CD14-positive monocyte (primary cell): ENCODE measurements at regions not wholly inside any gene's neighbourhood (a gene's known extent, or its start where the extent isn't known, plus 50 kb on each side); places are given as distances from the start of the nearest gene placed in this dataset.

Experiments
- DNase-seq, 3 donors: peaks; one replicate each; pipeline ENCODE4 v3.0.0-alpha.2; 2011 to 2022
- H2AFZ ChIP-seq: 2 replicates; pipeline ENCODE4 v1.6.0; 2012; ENCODE audit warnings: mild to moderate bottlenecking, low read depth, low read length, inconsistent platforms; ENCODE audit not compliant: insufficient read depth, poor library complexity, severe bottlenecking
- H3K27ac ChIP-seq, 2 donors: 1 replicate in 1 of 2; 2 replicates in 1 of 2; pipeline ENCODE4 v1.5.1; 2012 to 2013; ENCODE audit warnings: low read length in 2 of 2, control low read depth in 1 of 2, inconsistent platforms in 1 of 2, low read depth in 1 of 2, mild to moderate bottlenecking in 1 of 2
- H3K27me3 ChIP-seq, 2 donors: one replicate each; pipeline versions ENCODE4 v1.6.0 to v1.6.1; 2011 to 2013; ENCODE audit warnings: low read length in 2 of 2; ENCODE audit not compliant: control insufficient read depth in 2 of 2, insufficient read depth in 2 of 2
- H3K36me3 ChIP-seq, 2 donors: replicated peaks in 1 of 2; 1 replicate in 1 of 2; 2 replicates in 1 of 2; pipeline versions ENCODE4 v1.5.1 to v1.6.1; 2012 to 2013; ENCODE audit warnings: low read length in 2 of 2, control low read depth in 1 of 2, inconsistent platforms in 1 of 2, mild to moderate bottlenecking in 1 of 2; ENCODE audit not compliant: insufficient read depth in 2 of 2, control insufficient read depth in 1 of 2
- H3K4me1 ChIP-seq, 2 donors: 1 replicate in 1 of 2; 2 replicates in 1 of 2; pipeline versions ENCODE4 v1.5.1 to v1.6.1; 2012 to 2013; ENCODE audit warnings: low read length in 2 of 2, control low read depth in 1 of 2, inconsistent platforms in 1 of 2, mild to moderate bottlenecking in 1 of 2, moderate library complexity in 1 of 2; ENCODE audit not compliant: insufficient read depth in 2 of 2, control insufficient read depth in 1 of 2
- H3K4me2 ChIP-seq: replicated peaks from 2 replicates; pipeline ENCODE3; 2012; ENCODE audit warnings: low read length, moderate library complexity, mild to moderate bottlenecking; ENCODE audit not compliant: poor library complexity, severe bottlenecking; ENCODE audit errors: extremely low read depth
- H3K4me3 ChIP-seq, 3 experiments: fragments of 200-600 bp in 1 of 3; sonication (generic) in 1 of 3; replicated peaks in 1 of 3; 1 replicate in 2 of 3; 2 replicates in 1 of 3; pipeline ENCODE4 v1.5.1; 2011 to 2013; ENCODE audit warnings: low read length in 3 of 3, mild to moderate bottlenecking in 3 of 3, control low read depth in 2 of 3, low read depth in 2 of 3, inconsistent platforms in 1 of 3, moderate library complexity in 1 of 3
- H3K79me2 ChIP-seq: 2 replicates; pipeline ENCODE4 v1.6.0; 2012; ENCODE audit warnings: mild to moderate bottlenecking, control low read depth, inconsistent platforms, low read length, moderate library complexity; ENCODE audit not compliant: insufficient read depth
- H3K9ac ChIP-seq: 2 replicates; pipeline ENCODE4 v1.6.0; 2017; ENCODE audit warnings: low read length, mild to moderate bottlenecking; ENCODE audit not compliant: insufficient read depth, poor library complexity, severe bottlenecking
- H3K9me3 ChIP-seq, 2 donors: replicated peaks in 1 of 2; 1 replicate in 1 of 2; 2 replicates in 1 of 2; pipeline versions ENCODE4 v1.5.1 to v1.6.1; 2012 to 2013; ENCODE audit warnings: low read length in 2 of 2, control low read depth in 1 of 2; ENCODE audit not compliant: control insufficient read depth in 1 of 2, insufficient read depth in 1 of 2
- H4K20me1 ChIP-seq: 2 replicates; pipeline ENCODE4 v1.6.0; 2012; ENCODE audit warnings: mild to moderate bottlenecking, low read length, control low read depth, moderate library complexity; ENCODE audit not compliant: insufficient read depth
- H3K27ac Mint-ChIP-seq, 7 donors: one replicate each; pipeline ENCODE4 v1.8.0; 2020; ENCODE audit warnings: mild to moderate bottlenecking in 7 of 7, mixed read lengths in 7 of 7, moderate library complexity in 6 of 7, inconsistent platforms in 2 of 7
- H3K27me3 Mint-ChIP-seq, 3 donors: one replicate each; pipeline ENCODE4 v1.8.0; 2021 to 2022; ENCODE audit warnings: low read depth in 3 of 3, mild to moderate bottlenecking in 3 of 3, mixed read lengths in 3 of 3, moderate library complexity in 3 of 3, inconsistent platforms in 1 of 3
- H3K36me3 Mint-ChIP-seq, 2 donors: one replicate each; pipeline ENCODE4 v1.8.0; 2020; ENCODE audit warnings: mixed read lengths in 2 of 2, inconsistent platforms in 1 of 2, mild to moderate bottlenecking in 1 of 2
- H3K4me1 Mint-ChIP-seq: one replicate; pipeline ENCODE4 v1.8.0; 2020; ENCODE audit warnings: mild to moderate bottlenecking, mixed read lengths
- H3K4me3 Mint-ChIP-seq, 2 donors: one replicate each; pipeline ENCODE4 v1.8.0; 2020; ENCODE audit warnings: mild to moderate bottlenecking in 2 of 2, mixed read lengths in 2 of 2, moderate library complexity in 1 of 2
- H3K9me3 Mint-ChIP-seq, 7 donors: one replicate each; pipeline ENCODE4 v1.8.0; 2020 to 2022; ENCODE audit warnings: mixed read lengths in 7 of 7, mild to moderate bottlenecking in 6 of 7, moderate library complexity in 6 of 7, inconsistent platforms in 2 of 7
- WGBS: methylation state at CpG from one replicate; pipeline ENCODE4 v1.1.5; 2013; ENCODE audit warnings: missing lambda C conversion rate; ENCODE audit not compliant: insufficient coverage; 5-methylcytosine and 5-hydroxymethylcytosine counted together
- intact Hi-C, 2 donors: fragments of 100-400 bp; cut with micrococcal nuclease; formaldehyde crosslinking; loops; one replicate each; pipeline versions ENCODE4 v1.15.0 to v1.15.1; 2023
- TF ChIP-seq, protein P1 (sequence below): fragments of 200-600 bp; IDR thresholded peaks from one replicate; pipeline ENCODE4 v1.8.0; 2022; ENCODE audit warnings: antibody characterized with exemption, mild to moderate bottlenecking

DNA sequence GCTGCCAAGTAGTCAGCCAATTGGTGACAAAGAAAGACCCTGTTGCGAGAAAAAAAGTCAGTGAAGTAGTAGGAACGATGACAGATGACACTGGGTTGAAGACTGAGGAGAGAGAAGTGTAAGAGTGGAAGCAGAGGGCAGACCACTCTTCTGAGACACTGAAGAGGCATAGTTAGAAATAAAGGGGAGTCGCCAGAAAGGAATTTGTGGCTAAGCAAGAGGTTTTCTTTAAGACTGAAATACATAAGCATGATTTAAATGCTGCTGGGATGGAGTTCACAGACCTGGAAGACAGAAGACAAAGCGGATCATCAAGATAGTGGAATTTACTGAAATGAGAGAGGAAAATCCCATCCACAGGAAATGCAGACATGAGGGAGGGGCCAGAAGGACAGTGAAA is 56.2 kb upstream of the USPL1 start:
- Mint-ChIP-seq H3K27me3 (peaks cover 0 to 2% (median 0%) of the 10 kb centered on the region in 3 donors), H3K4me1 (no peaks in the 10 kb centered on the region), H3K9me3 (peaks cover 0 to 2% (median 0%) of the 10 kb centered on the region in 7 donors), H3K4me3 (no peak overlapping the region), H3K36me3 (no peaks in the 10 kb centered on the region), H3K27ac (no peak overlapping the region)
- H3K79me2 ChIP-seq, result no peaks in the 10 kb centered on the region
- no peak for DNase-seq
- no peak overlapping the region for H2AFZ ChIP-seq
- H3K4me1 ChIP-seq, result no peaks in the 10 kb centered on the region
- no peaks in the 10 kb centered on the region for H3K36me3 ChIP-seq
- 90% methylated on average over 3 of the region's 4 CpGs for WGBS
- no peak overlapping the region for H3K4me2 ChIP-seq
- H3K4me3 ChIP-seq, result no peak overlapping the region
- no peaks in the 10 kb centered on the region for H4K20me1 ChIP-seq
- H3K9me3 ChIP-seq, result no peaks in the 10 kb centered on the region
- intact Hi-C loops, result no loop called here
- H3K27ac ChIP-seq, result no peak overlapping the region
- no peaks in the 10 kb centered on the region for H3K27me3 ChIP-seq
- no peak overlapping the region for H3K9ac ChIP-seq
- TF ChIP-seq, protein P1, sequence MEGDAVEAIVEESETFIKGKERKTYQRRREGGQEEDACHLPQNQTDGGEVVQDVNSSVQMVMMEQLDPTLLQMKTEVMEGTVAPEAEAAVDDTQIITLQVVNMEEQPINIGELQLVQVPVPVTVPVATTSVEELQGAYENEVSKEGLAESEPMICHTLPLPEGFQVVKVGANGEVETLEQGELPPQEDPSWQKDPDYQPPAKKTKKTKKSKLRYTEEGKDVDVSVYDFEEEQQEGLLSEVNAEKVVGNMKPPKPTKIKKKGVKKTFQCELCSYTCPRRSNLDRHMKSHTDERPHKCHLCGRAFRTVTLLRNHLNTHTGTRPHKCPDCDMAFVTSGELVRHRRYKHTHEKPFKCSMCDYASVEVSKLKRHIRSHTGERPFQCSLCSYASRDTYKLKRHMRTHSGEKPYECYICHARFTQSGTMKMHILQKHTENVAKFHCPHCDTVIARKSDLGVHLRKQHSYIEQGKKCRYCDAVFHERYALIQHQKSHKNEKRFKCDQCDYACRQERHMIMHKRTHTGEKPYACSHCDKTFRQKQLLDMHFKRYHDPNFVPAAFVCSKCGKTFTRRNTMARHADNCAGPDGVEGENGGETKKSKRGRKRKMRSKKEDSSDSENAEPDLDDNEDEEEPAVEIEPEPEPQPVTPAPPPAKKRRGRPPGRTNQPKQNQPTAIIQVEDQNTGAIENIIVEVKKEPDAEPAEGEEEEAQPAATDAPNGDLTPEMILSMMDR, result no peak

DNA sequence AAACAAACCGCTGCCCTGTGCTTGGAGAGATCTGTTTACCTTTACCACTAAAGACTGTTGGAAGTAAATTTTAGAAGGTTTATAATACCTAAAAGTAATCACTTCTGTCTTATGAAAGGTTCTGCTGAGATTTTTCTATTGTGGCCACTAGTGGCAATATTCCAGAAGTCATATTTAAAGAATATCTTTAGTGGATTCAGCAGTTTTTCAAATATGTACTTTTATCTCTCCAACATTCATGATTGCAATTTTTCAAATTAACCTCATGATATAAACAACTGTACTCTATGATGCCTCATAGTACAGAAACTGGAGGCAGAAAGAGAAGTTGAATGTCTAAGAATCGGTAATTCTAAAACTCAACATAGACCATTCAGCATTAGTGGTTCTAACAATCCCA is 53.2 kb upstream of the USPL1 start:
- Mint-ChIP-seq H3K27ac (no peak overlapping the region), H3K27me3 (peaks cover 0 to 2% (median 0%) of the 10 kb centered on the region in 3 donors), H3K4me3 (no peak overlapping the region), H3K36me3 (no peaks in the 10 kb centered on the region), H3K4me1 (peaks cover under 1% of the 10 kb centered on the region), H3K9me3 (peaks cover 0 to 2% (median 0%) of the 10 kb centered on the region in 7 donors)
- no peak overlapping the region for H3K4me2 ChIP-seq
- H3K4me3 ChIP-seq, result no peak overlapping the region
- H2AFZ ChIP-seq, result no peak overlapping the region
- 100% methylated on average over 1 of the region's 2 CpGs for WGBS
- no peaks in the 10 kb centered on the region for H4K20me1 ChIP-seq
- H3K9ac ChIP-seq, result no peak overlapping the region
- intact Hi-C loops, result no loop called here
- peaks cover 0 to under 1% of the 10 kb centered on the region in 2 donors for H3K4me1 ChIP-seq
- H3K36me3 ChIP-seq, result no peaks in the 10 kb centered on the region
- H3K27ac ChIP-seq, result no peak overlapping the region
- no peaks in the 10 kb centered on the region for H3K27me3 ChIP-seq
- TF ChIP-seq, protein P1, result no peak
- H3K79me2 ChIP-seq, result no peaks in the 10 kb centered on the region
- no peaks in the 10 kb centered on the region for H3K9me3 ChIP-seq
- no peak for DNase-seq
